Eye (tissue), 1 donor: ENCODE measurements at regions not wholly inside any gene's neighbourhood (a gene's known extent, or its start where the extent isn't known, plus 50 kb on each side); places are given as distances from the start of the nearest gene placed in this dataset.
"Not testable (repeated sequence)": the region's sequence is repeated elsewhere in the genome, so short reads cannot be mapped to it uniquely, and the experiment has no call there.

ENCODE experiments used
- DNase-seq: peaks from one replicate; pipeline ENCODE4 v3.0.0-alpha.2; 2015

GRCh38 chr5:41995193-41995592 is 70.1 kb downstream of the FBXO4 start:
- DNase-seq, result no peak

- no peak for DNase-seq
Measured at GRCh38 chr5:42001673-42002072, 76.6 kb downstream of the FBXO4 start.

- not testable (repeated sequence) for DNase-seq
Measured at GRCh38 chr5:42003852-42004251, 78.8 kb downstream of the FBXO4 start.

- DNase-seq, result peak; percentile 4
Measured at GRCh38 chr5:42005561-42006153, 80.6 kb downstream of the FBXO4 start.

GRCh38 chr5:42013561-42013960 is 88.5 kb downstream of the FBXO4 start:
- no peak for DNase-seq

- no peak for DNase-seq
Measured at GRCh38 chr5:42015254-42015653, 90.2 kb downstream of the FBXO4 start.

GRCh38 chr5:42015681-42016080 is 90.6 kb downstream of the FBXO4 start:
- no peak for DNase-seq

- no peak for DNase-seq
Measured at GRCh38 chr5:42020788-42021530, 95.9 kb downstream of the FBXO4 start.

- no peak for DNase-seq
Measured at GRCh38 chr5:42021923-42022322, 96.8 kb downstream of the FBXO4 start.

- DNase-seq, result no peak
Measured at GRCh38 chr5:42022383-42022972, 97.4 kb downstream of the FBXO4 start.

- no peak for DNase-seq
Measured at GRCh38 chr5:42026446-42026845, 101.4 kb downstream of the FBXO4 start.

GRCh38 chr5:42032137-42032536 is 107.1 kb downstream of the FBXO4 start:
- no peak for DNase-seq

GRCh38 chr5:42035526-42035925 is 110.4 kb downstream of the FBXO4 start:
- no peak for DNase-seq

GRCh38 chr5:42036379-42036778 is 111.3 kb downstream of the FBXO4 start:
- DNase-seq, result no peak

- peak; percentile 7 for DNase-seq
Measured at GRCh38 chr5:42037379-42037932, 112.4 kb downstream of the FBXO4 start.

- no peak for DNase-seq
Measured at GRCh38 chr5:42043400-42043799, 118.3 kb downstream of the FBXO4 start.

- DNase-seq, result peak; percentile 71
Measured at GRCh38 chr5:42057254-42057690, 132.2 kb downstream of the FBXO4 start.

GRCh38 chr5:42059291-42059690 is 134.2 kb downstream of the FBXO4 start:
- DNase-seq, result no peak

GRCh38 chr5:42059778-42060464 is 134.8 kb downstream of the FBXO4 start:
- DNase-seq, result no peak

GRCh38 chr5:42061121-42061520 is 136.0 kb downstream of the FBXO4 start:
- DNase-seq, result no peak

GRCh38 chr5:42064821-42065220 is 139.7 kb downstream of the FBXO4 start:
- DNase-seq, result no peak

- no peak for DNase-seq
Measured at GRCh38 chr5:42066131-42066530, 141.1 kb downstream of the FBXO4 start.

GRCh38 chr5:42074353-42074752 is 149.3 kb downstream of the FBXO4 start:
- no peak for DNase-seq
